Activated T-helper 1 cell treated with anti-CD3 and anti-CD28 coated beads, Interleukin-12 subunit alpha, Interleukin-12 subunit beta, Interleukin-2, Interleukin-4 antibody, amounts not matched to agents 30 ng/mL and 10 ng/mL and 1 ng/mL, durations not matched to agents 14 hours and 24 hours and 36 hours (primary cell): ENCODE measurements at regions not wholly inside any gene's neighbourhood (a gene's known extent, or its start where the extent isn't known, plus 50 kb on each side); places are given as distances from the start of the nearest gene placed in this dataset.

ENCODE experiments used
- DNase-seq: peaks from one replicate; pipeline ENCODE4 v3.0.0; 2021; ENCODE audit warnings: low spot score
- H3K27ac Mint-ChIP-seq: one replicate; pipeline ENCODE4 v1.8.0; 2021; ENCODE audit warnings: mild to moderate bottlenecking, mixed read lengths
- H3K27me3 Mint-ChIP-seq: one replicate; pipeline ENCODE4 v1.8.0; 2022; ENCODE audit warnings: mild to moderate bottlenecking, moderate library complexity, mixed read lengths; ENCODE audit not compliant: insufficient read depth
- H3K36me3 Mint-ChIP-seq: one replicate; pipeline ENCODE4 v1.8.0; 2021; ENCODE audit warnings: low read depth, mixed read lengths
- H3K4me1 Mint-ChIP-seq: one replicate; pipeline ENCODE4 v1.8.0; 2021; ENCODE audit warnings: low read depth, mixed read lengths
- H3K4me3 Mint-ChIP-seq: one replicate; pipeline ENCODE4 v1.8.0; 2021; ENCODE audit warnings: mild to moderate bottlenecking, moderate library complexity, mixed read lengths
- H3K9me3 Mint-ChIP-seq: one replicate; pipeline ENCODE4 v1.8.0; 2021; ENCODE audit warnings: mixed read lengths
- intact Hi-C: fragments of 100-400 bp; cut with micrococcal nuclease; formaldehyde crosslinking; loops from one replicate; pipeline ENCODE4 v1.15.1; 2024

GRCh38 chr10:64956441-64956840 lies 1435.2 kb downstream of the REEP3 start:
- Mint-ChIP-seq H3K9me3 (peaks cover 21% of the 10 kb centered on the region), H3K4me3 (no peak overlapping the region), H3K4me1 (no peaks in the 10 kb centered on the region), H3K27ac (no peak overlapping the region), H3K27me3 (no peaks in the 10 kb centered on the region), H3K36me3 (no peaks in the 10 kb centered on the region)
- no peak for DNase-seq
- intact Hi-C loops, result no loop called here

GRCh38 chr10:64959116-64959515 lies 1437.9 kb downstream of the REEP3 start:
- DNase-seq, result no peak
- no peaks in the 10 kb centered on the region for H3K36me3 Mint-ChIP-seq
- no peaks in the 10 kb centered on the region for H3K4me1 Mint-ChIP-seq
- no peaks in the 10 kb centered on the region for H3K27me3 Mint-ChIP-seq
- no peak overlapping the region for H3K27ac Mint-ChIP-seq
- no peak overlapping the region for H3K4me3 Mint-ChIP-seq
- peaks cover 6% of the 10 kb centered on the region for H3K9me3 Mint-ChIP-seq
- intact Hi-C loops, result no loop called here

GRCh38 chr10:64959883-64960282 lies 1438.7 kb downstream of the REEP3 start:
- Mint-ChIP-seq H3K4me3 (no peak overlapping the region), H3K27ac (no peak overlapping the region), H3K27me3 (no peaks in the 10 kb centered on the region), H3K9me3 (peaks cover 5% of the 10 kb centered on the region), H3K36me3 (no peaks in the 10 kb centered on the region), H3K4me1 (no peaks in the 10 kb centered on the region)
- no peak for DNase-seq
- intact Hi-C loops, result no loop called here

GRCh38 chr10:64973391-64973790 lies 1452.2 kb downstream of the REEP3 start:
- Mint-ChIP-seq H3K4me3 (no peak overlapping the region), H3K9me3 (no peaks in the 10 kb centered on the region), H3K4me1 (no peaks in the 10 kb centered on the region), H3K27ac (no peak overlapping the region), H3K36me3 (no peaks in the 10 kb centered on the region), H3K27me3 (no peaks in the 10 kb centered on the region)
- DNase-seq, result no peak
- intact Hi-C loops, result no loop called here

GRCh38 chr10:64976150-64976549 lies 1454.9 kb downstream of the REEP3 start:
- no peak for DNase-seq
- H3K27ac Mint-ChIP-seq, result no peak overlapping the region
- no peaks in the 10 kb centered on the region for H3K4me1 Mint-ChIP-seq
- no peaks in the 10 kb centered on the region for H3K9me3 Mint-ChIP-seq
- no peak overlapping the region for H3K4me3 Mint-ChIP-seq
- H3K27me3 Mint-ChIP-seq, result no peaks in the 10 kb centered on the region
- intact Hi-C loops, result no loop called here
- H3K36me3 Mint-ChIP-seq, result no peaks in the 10 kb centered on the region

- no peaks in the 10 kb centered on the region for H3K36me3 Mint-ChIP-seq
- H3K4me1 Mint-ChIP-seq, result no peaks in the 10 kb centered on the region
- H3K27me3 Mint-ChIP-seq, result no peaks in the 10 kb centered on the region
- H3K27ac Mint-ChIP-seq, result no peak overlapping the region
- intact Hi-C loops, result no loop called here
- no peak for DNase-seq
- no peak overlapping the region for H3K4me3 Mint-ChIP-seq
- no peaks in the 10 kb centered on the region for H3K9me3 Mint-ChIP-seq
Measured at GRCh38 chr10:64977915-64978314, 1456.7 kb downstream of the REEP3 start.

GRCh38 chr10:64996886-64997285 lies 1475.7 kb downstream of the REEP3 start:
- H3K27me3 Mint-ChIP-seq, result no peaks in the 10 kb centered on the region
- intact Hi-C loops, result no loop called here
- no peaks in the 10 kb centered on the region for H3K4me1 Mint-ChIP-seq
- H3K4me3 Mint-ChIP-seq, result no peak overlapping the region
- no peak for DNase-seq
- H3K27ac Mint-ChIP-seq, result no peak overlapping the region
- peaks cover 12% of the 10 kb centered on the region for H3K9me3 Mint-ChIP-seq
- no peaks in the 10 kb centered on the region for H3K36me3 Mint-ChIP-seq

- H3K4me1 Mint-ChIP-seq, result no peaks in the 10 kb centered on the region
- no peaks in the 10 kb centered on the region for H3K36me3 Mint-ChIP-seq
- DNase-seq, result no peak
- no peaks in the 10 kb centered on the region for H3K27me3 Mint-ChIP-seq
- intact Hi-C loops, result no loop called here
- no peak overlapping the region for H3K27ac Mint-ChIP-seq
- no peaks in the 10 kb centered on the region for H3K9me3 Mint-ChIP-seq
- H3K4me3 Mint-ChIP-seq, result no peak overlapping the region
Measured at GRCh38 chr10:65010845-65011244, 1489.6 kb downstream of the REEP3 start.

GRCh38 chr10:65017523-65017922 lies 1496.3 kb downstream of the REEP3 start:
- no peaks in the 10 kb centered on the region for H3K4me1 Mint-ChIP-seq
- H3K36me3 Mint-ChIP-seq, result no peaks in the 10 kb centered on the region
- peaks cover 10% of the 10 kb centered on the region for H3K9me3 Mint-ChIP-seq
- intact Hi-C loops, result no loop called here
- DNase-seq, result no peak
- no peak overlapping the region for H3K27ac Mint-ChIP-seq
- no peaks in the 10 kb centered on the region for H3K27me3 Mint-ChIP-seq
- H3K4me3 Mint-ChIP-seq, result no peak overlapping the region

- no peaks in the 10 kb centered on the region for H3K4me1 Mint-ChIP-seq
- no peak overlapping the region for H3K4me3 Mint-ChIP-seq
- H3K27me3 Mint-ChIP-seq, result no peaks in the 10 kb centered on the region
- H3K27ac Mint-ChIP-seq, result no peak overlapping the region
- no peaks in the 10 kb centered on the region for H3K36me3 Mint-ChIP-seq
- DNase-seq, result no peak
- intact Hi-C loops, result no loop called here
- H3K9me3 Mint-ChIP-seq, result peaks cover 7% of the 10 kb centered on the region
Measured at GRCh38 chr10:65024886-65025285, 1503.7 kb downstream of the REEP3 start.

- Mint-ChIP-seq H3K9me3 (no peaks in the 10 kb centered on the region), H3K27me3 (no peaks in the 10 kb centered on the region), H3K27ac (no peak overlapping the region), H3K36me3 (no peaks in the 10 kb centered on the region), H3K4me3 (no peak overlapping the region), H3K4me1 (no peaks in the 10 kb centered on the region)
- intact Hi-C loops, result no loop called here
- DNase-seq, result no peak
Measured at GRCh38 chr10:65030263-65030662, 1509.1 kb downstream of the REEP3 start.

- no peaks in the 10 kb centered on the region for H3K36me3 Mint-ChIP-seq
- H3K9me3 Mint-ChIP-seq, result peaks cover 7% of the 10 kb centered on the region
- no peak overlapping the region for H3K4me3 Mint-ChIP-seq
- no peaks in the 10 kb centered on the region for H3K4me1 Mint-ChIP-seq
- DNase-seq, result no peak
- intact Hi-C loops, result no loop called here
- H3K27me3 Mint-ChIP-seq, result no peaks in the 10 kb centered on the region
- no peak overlapping the region for H3K27ac Mint-ChIP-seq
Measured at GRCh38 chr10:65032867-65033769, 1511.9 kb downstream of the REEP3 start.

- peaks cover 7% of the 10 kb centered on the region for H3K9me3 Mint-ChIP-seq
- no peak overlapping the region for H3K4me3 Mint-ChIP-seq
- H3K4me1 Mint-ChIP-seq, result no peaks in the 10 kb centered on the region
- H3K27me3 Mint-ChIP-seq, result no peaks in the 10 kb centered on the region
- intact Hi-C loops, result no loop called here
- no peak overlapping the region for H3K27ac Mint-ChIP-seq
- no peak for DNase-seq
- H3K36me3 Mint-ChIP-seq, result no peaks in the 10 kb centered on the region
Measured at GRCh38 chr10:65033957-65034356, 1512.8 kb downstream of the REEP3 start.

- no peaks in the 10 kb centered on the region for H3K4me1 Mint-ChIP-seq
- H3K27me3 Mint-ChIP-seq, result no peaks in the 10 kb centered on the region
- H3K27ac Mint-ChIP-seq, result no peak overlapping the region
- intact Hi-C loops, result no loop called here
- no peak for DNase-seq
- peaks cover 11% of the 10 kb centered on the region for H3K9me3 Mint-ChIP-seq
- no peak overlapping the region for H3K4me3 Mint-ChIP-seq
- no peaks in the 10 kb centered on the region for H3K36me3 Mint-ChIP-seq
Measured at GRCh38 chr10:65040796-65041195, 1519.6 kb downstream of the REEP3 start.
